ENCODE measurements at regions not wholly inside any gene's neighbourhood (a gene's known extent, or its start where the extent isn't known, plus 50 kb on each side); places are given as distances from the start of the nearest gene placed in this dataset.

DNA sequence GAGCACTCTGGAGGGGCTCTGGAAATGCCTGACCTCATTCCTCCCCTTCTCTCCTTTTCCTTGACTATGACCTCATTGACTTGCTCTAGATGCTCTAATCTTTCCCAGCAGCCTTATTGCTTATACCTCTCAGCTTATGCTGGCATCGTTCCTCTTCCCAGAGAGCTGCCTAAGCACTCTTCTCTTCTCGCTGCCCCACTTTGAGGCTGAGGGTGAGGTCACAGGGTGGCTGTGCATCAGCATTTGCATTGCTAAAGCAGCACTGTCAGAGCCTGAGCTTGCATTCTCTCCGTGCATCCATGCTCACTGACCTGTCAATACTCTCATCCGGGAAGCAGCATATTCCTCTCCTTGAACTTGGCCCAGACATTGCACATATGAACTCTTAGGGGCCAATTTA, 96.4 kb upstream of the NTRK2 start:
- TF ChIP-seq EP300 (IDR thresholded peaks at IDR 0.05) (no peak), POLR2AphosphoS5 (IDR thresholded peaks at IDR 0.05) (no peak)
- TF ChIP-seq, protein P1, sequence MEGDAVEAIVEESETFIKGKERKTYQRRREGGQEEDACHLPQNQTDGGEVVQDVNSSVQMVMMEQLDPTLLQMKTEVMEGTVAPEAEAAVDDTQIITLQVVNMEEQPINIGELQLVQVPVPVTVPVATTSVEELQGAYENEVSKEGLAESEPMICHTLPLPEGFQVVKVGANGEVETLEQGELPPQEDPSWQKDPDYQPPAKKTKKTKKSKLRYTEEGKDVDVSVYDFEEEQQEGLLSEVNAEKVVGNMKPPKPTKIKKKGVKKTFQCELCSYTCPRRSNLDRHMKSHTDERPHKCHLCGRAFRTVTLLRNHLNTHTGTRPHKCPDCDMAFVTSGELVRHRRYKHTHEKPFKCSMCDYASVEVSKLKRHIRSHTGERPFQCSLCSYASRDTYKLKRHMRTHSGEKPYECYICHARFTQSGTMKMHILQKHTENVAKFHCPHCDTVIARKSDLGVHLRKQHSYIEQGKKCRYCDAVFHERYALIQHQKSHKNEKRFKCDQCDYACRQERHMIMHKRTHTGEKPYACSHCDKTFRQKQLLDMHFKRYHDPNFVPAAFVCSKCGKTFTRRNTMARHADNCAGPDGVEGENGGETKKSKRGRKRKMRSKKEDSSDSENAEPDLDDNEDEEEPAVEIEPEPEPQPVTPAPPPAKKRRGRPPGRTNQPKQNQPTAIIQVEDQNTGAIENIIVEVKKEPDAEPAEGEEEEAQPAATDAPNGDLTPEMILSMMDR (IDR thresholded peaks at IDR 0.05) = no peak
